ENCODE measurements at regions not wholly inside any gene's neighbourhood (a gene's known extent, or its start where the extent isn't known, plus 50 kb on each side); places are given as distances from the start of the nearest gene placed in this dataset.

DNA sequence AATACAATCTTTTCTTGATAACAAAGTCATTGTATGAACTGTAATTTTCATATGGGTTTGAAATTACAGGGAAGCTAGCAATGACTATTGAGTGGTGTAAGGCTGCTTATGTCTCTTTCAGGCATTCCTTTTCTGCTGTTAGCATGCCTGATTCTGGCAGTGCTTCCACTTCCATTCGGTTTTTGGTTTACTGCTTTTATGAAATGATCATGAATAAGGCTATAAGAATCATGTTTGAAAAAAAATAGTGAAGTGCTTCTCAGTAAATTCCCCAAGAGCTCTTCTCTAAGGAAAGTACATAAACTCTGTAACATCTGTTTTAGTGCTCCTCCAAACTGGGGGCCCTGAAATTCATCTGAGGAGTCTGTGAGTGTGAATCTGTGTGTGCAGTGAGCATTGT lies 434.0 kb upstream of the RGS6 start:
- Histone ChIP-seq H3K9me3 (no peaks in the 10 kb centered on the region), H3K27ac (no peak overlapping the region), H3K4me1 (peaks cover 0 to 9% (median 6%) of the 10 kb centered on the region in 4 donors), H3K4me3 (no peak overlapping the region), H3K27me3 (no peaks in the 10 kb centered on the region), H3K36me3 (no peaks in the 10 kb centered on the region)
- no peak for DNase-seq
- WGBS, 2 donors (ENCODE audit: low coverage in 1 of 2), result 14 to 23% methylated on average over 1 of the region's 1 CpG
- intact Hi-C loops (cut with DNase I; ENCODE audit: low total_unique reads) (no loop called here), in situ Hi-C loops (cut with MboI; ENCODE audit: low pct_ligation_motif_present in 1 of 4, low pct_unique_long_range_greater_than_20kb in 1 of 4, low sequenced_read_pairs in 3 of 4) (no loop called here)
- TF ChIP-seq, protein P1, sequence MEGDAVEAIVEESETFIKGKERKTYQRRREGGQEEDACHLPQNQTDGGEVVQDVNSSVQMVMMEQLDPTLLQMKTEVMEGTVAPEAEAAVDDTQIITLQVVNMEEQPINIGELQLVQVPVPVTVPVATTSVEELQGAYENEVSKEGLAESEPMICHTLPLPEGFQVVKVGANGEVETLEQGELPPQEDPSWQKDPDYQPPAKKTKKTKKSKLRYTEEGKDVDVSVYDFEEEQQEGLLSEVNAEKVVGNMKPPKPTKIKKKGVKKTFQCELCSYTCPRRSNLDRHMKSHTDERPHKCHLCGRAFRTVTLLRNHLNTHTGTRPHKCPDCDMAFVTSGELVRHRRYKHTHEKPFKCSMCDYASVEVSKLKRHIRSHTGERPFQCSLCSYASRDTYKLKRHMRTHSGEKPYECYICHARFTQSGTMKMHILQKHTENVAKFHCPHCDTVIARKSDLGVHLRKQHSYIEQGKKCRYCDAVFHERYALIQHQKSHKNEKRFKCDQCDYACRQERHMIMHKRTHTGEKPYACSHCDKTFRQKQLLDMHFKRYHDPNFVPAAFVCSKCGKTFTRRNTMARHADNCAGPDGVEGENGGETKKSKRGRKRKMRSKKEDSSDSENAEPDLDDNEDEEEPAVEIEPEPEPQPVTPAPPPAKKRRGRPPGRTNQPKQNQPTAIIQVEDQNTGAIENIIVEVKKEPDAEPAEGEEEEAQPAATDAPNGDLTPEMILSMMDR (IDR thresholded peaks at IDR 0.05), result no peak
- TF ChIP-seq POLR2AphosphoS5 (IDR thresholded peaks at IDR 0.05), result no peak
- no peak for TF ChIP-seq EP300 (IDR thresholded peaks at IDR 0.05; ENCODE audit: low read depth)
- TF ChIP-seq POLR2A (IDR thresholded peaks at IDR 0.05), result no peak

GRCh38 chr14:71499018-71499417 lies 433.2 kb upstream of the RGS6 start:
- intact Hi-C loops (cut with DNase I; ENCODE audit: low total_unique reads), result no loop called here
- H3K27ac ChIP-seq, result no peak overlapping the region
- no peak for TF ChIP-seq POLR2AphosphoS5 (IDR thresholded peaks at IDR 0.05)
- TF ChIP-seq, protein P1 (IDR thresholded peaks at IDR 0.05), result no peak
- no peak for TF ChIP-seq EP300 (IDR thresholded peaks at IDR 0.05; ENCODE audit: low read depth)
- no peak for TF ChIP-seq POLR2A (IDR thresholded peaks at IDR 0.05)
- no peak overlapping the region for H3K4me3 ChIP-seq
- no peaks in the 10 kb centered on the region for H3K9me3 ChIP-seq
- H3K4me1 ChIP-seq, result peaks cover 0 to 9% (median 4%) of the 10 kb centered on the region in 4 donors
- no peak for DNase-seq
- WGBS, 2 donors (ENCODE audit: low coverage in 1 of 2), result 88 to 96% methylated on average over 3 of the region's 3 CpGs
- no peaks in the 10 kb centered on the region for H3K27me3 ChIP-seq
- in situ Hi-C loops (cut with MboI; ENCODE audit: low pct_ligation_motif_present in 1 of 4, low pct_unique_long_range_greater_than_20kb in 1 of 4, low sequenced_read_pairs in 3 of 4), result no loop called here
- no peaks in the 10 kb centered on the region for H3K36me3 ChIP-seq

DNA sequence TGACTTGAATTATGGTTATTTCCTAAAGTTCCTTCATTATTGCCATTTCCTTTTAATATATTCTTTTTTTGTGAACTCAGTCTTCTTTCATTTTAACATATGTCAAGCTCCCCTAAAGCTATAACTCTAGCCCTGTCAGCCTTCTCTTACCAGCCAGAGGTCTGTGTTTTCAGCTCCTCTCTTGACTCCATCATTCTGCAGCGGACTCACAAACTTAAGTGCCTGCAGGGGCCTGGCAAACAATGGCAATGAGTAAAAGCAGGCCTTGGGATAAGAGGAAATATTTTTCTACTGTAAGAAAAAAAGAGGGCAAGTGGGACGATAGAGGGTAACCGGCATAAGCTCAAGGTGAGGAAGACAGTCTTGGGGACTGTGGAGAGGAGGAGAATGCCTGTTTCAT lies 424.5 kb upstream of the RGS6 start:
- no peak overlapping the region for H3K4me3 ChIP-seq
- H3K4me1 ChIP-seq, result no peaks in the 10 kb centered on the region
- no peaks in the 10 kb centered on the region for H3K36me3 ChIP-seq
- H3K27ac ChIP-seq, result no peak overlapping the region
- no peaks in the 10 kb centered on the region for H3K27me3 ChIP-seq
- H3K9me3 ChIP-seq, result no peaks in the 10 kb centered on the region
- TF ChIP-seq POLR2AphosphoS5 (IDR thresholded peaks at IDR 0.05) (no peak), EP300 (IDR thresholded peaks at IDR 0.05; ENCODE audit: low read depth) (no peak), POLR2A (IDR thresholded peaks at IDR 0.05) (no peak)
- TF ChIP-seq, protein P1 (IDR thresholded peaks at IDR 0.05), result no peak
- in situ Hi-C loops (cut with MboI; ENCODE audit: low pct_ligation_motif_present in 1 of 4, low pct_unique_long_range_greater_than_20kb in 1 of 4, low sequenced_read_pairs in 3 of 4), result no loop called here
- no peak for DNase-seq
- 82 to 86% methylated on average over 3 of the region's 3 CpGs for WGBS, 2 donors (ENCODE audit: low coverage in 1 of 2)
- intact Hi-C loops (cut with DNase I; ENCODE audit: low total_unique reads), result no loop called here

DNA sequence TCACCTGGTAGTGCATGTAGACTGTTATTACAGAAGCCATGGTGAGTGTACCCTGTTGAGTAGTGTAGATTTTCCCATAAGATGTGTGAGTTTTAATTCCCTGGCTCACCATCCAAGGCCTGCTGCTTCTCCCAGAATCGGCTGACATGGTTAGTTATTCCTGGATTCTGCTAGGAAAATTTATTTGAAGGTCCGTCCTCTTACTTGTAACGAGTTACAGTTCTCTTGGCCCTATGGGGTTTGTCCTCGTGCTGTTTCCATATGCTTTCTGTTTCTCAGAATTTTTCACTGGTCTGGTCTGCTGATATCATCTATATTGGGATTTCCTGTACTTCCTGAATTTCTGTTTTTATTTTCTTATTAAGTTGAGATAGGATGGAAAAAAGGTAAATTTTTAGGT lies 423.3 kb upstream of the RGS6 start:
- no peaks in the 10 kb centered on the region for H3K27me3 ChIP-seq
- no peak overlapping the region for H3K27ac ChIP-seq
- H3K4me3 ChIP-seq, result no peak overlapping the region
- 87 to 90% methylated on average over 4 of the region's 4 CpGs for WGBS, 2 donors (ENCODE audit: low coverage in 1 of 2)
- no peaks in the 10 kb centered on the region for H3K9me3 ChIP-seq
- TF ChIP-seq POLR2A (IDR thresholded peaks at IDR 0.05), result no peak
- no peak for TF ChIP-seq POLR2AphosphoS5 (IDR thresholded peaks at IDR 0.05)
- no peak for TF ChIP-seq EP300 (IDR thresholded peaks at IDR 0.05; ENCODE audit: low read depth)
- TF ChIP-seq, protein P1 (IDR thresholded peaks at IDR 0.05), result no peak
- intact Hi-C loops (cut with DNase I; ENCODE audit: low total_unique reads) (no loop called here), in situ Hi-C loops (cut with MboI; ENCODE audit: low pct_ligation_motif_present in 1 of 4, low pct_unique_long_range_greater_than_20kb in 1 of 4, low sequenced_read_pairs in 3 of 4) (no loop called here)
- H3K4me1 ChIP-seq, result no peaks in the 10 kb centered on the region
- no peak for DNase-seq
- no peaks in the 10 kb centered on the region for H3K36me3 ChIP-seq

All from transverse colon (tissue), 4 donors.